ENCODE measurements at regions not wholly inside any gene's neighbourhood (a gene's known extent, or its start where the extent isn't known, plus 50 kb on each side); places are given as distances from the start of the nearest gene placed in this dataset.

DNA sequence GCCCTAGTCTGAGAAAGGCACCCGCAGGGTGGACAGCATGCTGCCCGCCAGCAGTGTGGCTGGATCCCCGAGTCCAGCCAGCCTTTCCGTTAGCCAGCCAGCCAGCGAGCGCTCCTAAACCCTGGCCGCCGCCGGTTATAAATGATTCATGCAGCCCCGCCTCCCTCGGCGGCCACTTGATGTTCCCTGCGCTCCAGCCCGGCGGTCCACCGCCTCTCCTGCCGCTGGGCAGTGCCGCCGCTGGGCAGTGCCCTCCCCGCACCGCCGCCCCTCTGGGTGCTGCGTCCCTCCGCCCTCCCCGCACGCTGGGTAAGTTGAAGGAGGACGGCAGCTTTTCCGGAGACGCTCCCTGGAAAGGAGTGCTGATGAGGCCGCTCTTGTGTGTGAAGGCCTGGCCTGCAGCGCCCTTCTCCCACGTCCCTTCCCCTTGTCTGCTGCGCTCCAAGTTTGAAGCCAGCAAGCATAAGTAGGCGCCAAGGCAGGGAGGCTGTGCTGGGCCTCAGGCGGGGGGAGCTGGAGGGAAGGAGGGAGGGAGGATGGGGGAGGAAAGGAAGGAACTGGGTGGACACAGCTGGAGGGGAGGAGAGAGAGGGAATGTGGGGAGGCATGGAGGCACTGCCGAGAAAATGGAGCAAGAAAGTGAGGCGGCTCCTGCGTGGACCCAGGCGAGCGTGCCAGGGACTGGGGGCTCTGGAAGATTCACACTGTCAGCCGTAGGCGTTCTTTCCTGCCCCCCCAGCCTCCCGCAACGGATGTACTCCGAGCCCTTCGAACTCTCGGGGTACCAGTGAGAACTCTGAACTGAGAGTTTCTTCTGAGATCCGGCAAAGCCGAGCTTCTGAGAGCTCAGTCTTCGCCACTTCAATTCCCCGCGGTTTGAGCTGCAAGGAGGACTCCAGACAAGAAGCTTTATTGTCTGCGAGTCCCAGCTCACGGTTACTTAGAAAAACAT, 131.9 kb downstream of the GLI2 start:
- TF ChIP-seq CTCF (conservative IDR thresholded peaks at IDR 0.05) (no peak), ZFX (IDR thresholded peaks at IDR 0.05) (no peak)
- no peak overlapping the region for H3K27ac ChIP-seq

DNA sequence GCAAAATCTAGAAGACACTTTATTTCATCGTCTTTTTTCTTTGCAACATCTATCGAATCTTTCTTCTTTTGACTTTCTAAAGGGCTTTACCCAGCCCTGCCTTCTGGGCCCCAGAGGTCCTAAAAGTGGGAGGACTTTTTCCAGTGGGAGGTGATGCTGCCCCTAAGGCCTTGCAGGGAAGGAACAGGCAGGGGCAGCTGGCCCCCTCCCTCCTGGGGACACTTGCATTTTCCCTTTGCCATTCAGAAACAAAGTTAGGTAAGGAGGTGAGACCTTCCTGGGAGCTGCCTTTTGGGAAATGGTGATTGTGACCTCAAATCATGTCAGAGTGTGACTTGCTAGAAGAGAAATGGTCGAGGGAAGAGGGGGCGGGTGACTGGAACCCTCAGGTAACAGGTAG, 132.7 kb downstream of the GLI2 start:
- no peak for TF ChIP-seq CTCF (conservative IDR thresholded peaks at IDR 0.05)
- TF ChIP-seq ZFX (IDR thresholded peaks at IDR 0.05) = no peak
- H3K27ac ChIP-seq = no peak overlapping the region

DNA sequence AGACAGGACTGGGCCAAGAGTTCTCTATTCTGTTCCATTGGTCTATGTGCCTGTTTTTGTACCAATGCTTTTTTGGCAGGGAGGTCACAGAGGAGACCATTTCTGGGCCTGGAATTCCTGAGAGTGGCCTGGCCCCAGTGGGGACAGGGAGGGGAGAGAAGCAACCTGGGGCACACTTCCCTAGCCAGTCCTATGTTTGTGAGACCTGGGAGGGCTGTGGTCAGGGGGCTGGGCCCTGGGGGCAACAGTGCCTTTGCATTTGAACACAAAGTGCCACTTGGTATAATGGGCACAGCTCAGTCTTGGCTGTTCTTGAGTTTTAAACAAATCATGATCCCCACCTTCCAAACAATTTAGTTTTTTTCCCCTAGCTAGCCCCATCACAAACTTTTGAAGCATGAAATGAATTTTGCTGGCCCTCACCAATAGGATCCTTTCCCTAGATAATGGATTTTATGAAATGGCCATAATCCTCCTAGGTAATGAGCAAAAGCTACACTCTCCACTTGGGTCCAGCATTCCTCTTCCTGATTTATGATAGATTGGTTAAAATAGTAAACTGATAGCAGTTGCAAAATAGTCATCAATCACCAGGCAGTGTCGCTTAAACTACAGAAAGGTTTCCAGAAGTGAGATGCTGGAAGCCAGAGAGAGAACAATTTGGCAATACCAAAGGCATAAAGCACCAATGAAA, 133.5 kb downstream of the GLI2 start:
- TF ChIP-seq CTCF (conservative IDR thresholded peaks at IDR 0.05) (no peak), ZFX (IDR thresholded peaks at IDR 0.05) (no peak)

GRCh38 chr2:120869730-120870466, 134.2 kb downstream of the GLI2 start:
- no peak overlapping the region for H3K27ac ChIP-seq
- TF ChIP-seq ZFX (IDR thresholded peaks at IDR 0.05) (no peak), CTCF (conservative IDR thresholded peaks at IDR 0.05) (no peak)

More for the DNA sequence above, 133.5 kb downstream of the GLI2 start:
- H3K27ac ChIP-seq = no peak overlapping the region

- H3K27ac ChIP-seq = no peak overlapping the region
- no peak for TF ChIP-seq ZFX (IDR thresholded peaks at IDR 0.05)
- no peak for TF ChIP-seq CTCF (conservative IDR thresholded peaks at IDR 0.05)
Measured at GRCh38 chr2:120870467-120870788, 134.8 kb downstream of the GLI2 start.

DNA sequence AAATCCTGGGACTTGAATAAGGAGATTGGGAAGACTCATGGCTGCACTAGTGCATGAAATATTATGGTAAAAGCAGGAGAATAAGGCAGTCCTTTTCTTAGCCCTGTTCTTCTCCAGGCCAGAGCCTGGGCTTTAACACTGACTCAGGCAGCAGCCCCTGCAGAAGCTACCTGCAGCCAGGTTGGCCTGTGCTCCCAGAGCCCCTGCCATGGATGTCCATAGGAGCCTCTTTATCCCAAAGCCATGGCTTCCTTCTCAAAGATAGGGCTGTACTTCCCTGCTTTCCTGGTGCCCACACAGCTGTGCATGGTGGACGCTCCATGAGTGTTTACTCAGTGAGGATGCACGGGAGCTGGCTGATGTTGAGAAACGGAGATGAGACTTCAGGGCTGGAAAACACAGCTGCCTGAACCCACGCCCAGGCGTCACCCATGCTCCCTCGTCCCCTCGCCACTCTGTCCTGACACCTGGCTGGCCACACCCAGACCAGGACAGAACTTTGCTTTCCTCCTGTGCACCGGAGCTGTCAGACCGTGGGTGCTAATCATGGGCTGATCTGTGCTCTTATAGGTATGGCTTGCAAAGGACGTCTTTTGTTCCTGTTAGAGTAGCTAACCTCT, 135.5 kb downstream of the GLI2 start:
- TF ChIP-seq CTCF (conservative IDR thresholded peaks at IDR 0.05) (no peak), ZFX (IDR thresholded peaks at IDR 0.05) (no peak)
- no peak overlapping the region for H3K27ac ChIP-seq

Data from C4-2B (cell line).